HUES64 (cell line): ENCODE measurements at regions not wholly inside any gene's neighbourhood (a gene's known extent, or its start where the extent isn't known, plus 50 kb on each side); places are given as distances from the start of the nearest gene placed in this dataset.

Experiments used
- H3K27ac ChIP-seq: 2 replicates; pipeline ENCODE4 v1.7.0; 2013; ENCODE audit warnings: low read depth, low read length, inconsistent platforms
- H3K27me3 ChIP-seq: 2 replicates; pipeline ENCODE4 v1.6.1; 2013; ENCODE audit warnings: mild to moderate bottlenecking, low read length; ENCODE audit not compliant: insufficient read depth
- H3K36me3 ChIP-seq: 2 replicates; pipeline ENCODE4 v1.6.1; 2013; ENCODE audit warnings: mild to moderate bottlenecking, low read length; ENCODE audit not compliant: insufficient read depth
- H3K4me1 ChIP-seq: 2 replicates; pipeline ENCODE4 v1.6.1; 2013; ENCODE audit warnings: mild to moderate bottlenecking, low read length, moderate library complexity; ENCODE audit not compliant: insufficient read depth
- H3K4me3 ChIP-seq: 2 replicates; pipeline ENCODE4 v1.5.1; 2013; ENCODE audit warnings: mild to moderate bottlenecking, low read length, moderate library complexity
- H3K9ac ChIP-seq: 2 replicates; pipeline ENCODE4 v1.6.1; 2013; ENCODE audit warnings: mild to moderate bottlenecking, low read depth, low read length
- H3K9me3 ChIP-seq: 2 replicates; pipeline ENCODE4 v1.6.1; 2013; ENCODE audit warnings: low read depth, low read length; ENCODE audit not compliant: insufficient read depth
- whole genome bisulfite sequencing: fragments of 150-250, 120-280 bp; methylation state at CpG from one replicate; pipeline ENCODE4 v1.1.7; 2013; ENCODE audit warnings: missing lambda C conversion rate; 5-methylcytosine and 5-hydroxymethylcytosine counted together

- Histone ChIP-seq H3K4me3 (no peak overlapping the region), H3K36me3 (no peaks in the 10 kb centered on the region), H3K27ac (no peak overlapping the region), H3K9me3 (no peaks in the 10 kb centered on the region), H3K9ac (no peak overlapping the region), H3K4me1 (no peaks in the 10 kb centered on the region), H3K27me3 (no peaks in the 10 kb centered on the region)
- WGBS = 92% methylated on average over 19 of the region's 20 CpGs
These were observed 664.3 kb downstream of the BRD1 start for GRCh38 chr22:49163258-49163959.

- no peaks in the 10 kb centered on the region for H3K4me1 ChIP-seq
- H3K36me3 ChIP-seq = no peaks in the 10 kb centered on the region
- H3K4me3 ChIP-seq = no peak overlapping the region
- no peak overlapping the region for H3K27ac ChIP-seq
- H3K27me3 ChIP-seq = no peaks in the 10 kb centered on the region
- H3K9ac ChIP-seq = no peak overlapping the region
- H3K9me3 ChIP-seq = no peaks in the 10 kb centered on the region
- WGBS = 95% methylated on average over 16 of the region's 16 CpGs
These were observed 664.8 kb downstream of the BRD1 start for GRCh38 chr22:49162841-49163240.

- Histone ChIP-seq H3K9me3 (no peaks in the 10 kb centered on the region), H3K4me3 (no peak overlapping the region), H3K4me1 (no peaks in the 10 kb centered on the region), H3K9ac (no peak overlapping the region), H3K27ac (no peak overlapping the region), H3K36me3 (no peaks in the 10 kb centered on the region), H3K27me3 (no peaks in the 10 kb centered on the region)
- 93% methylated on average over 25 of the region's 25 CpGs for WGBS
These were observed 666.4 kb downstream of the BRD1 start for GRCh38 chr22:49161002-49161850.

- no peak overlapping the region for H3K27ac ChIP-seq
These were observed 667.2 kb downstream of the BRD1 start for GRCh38 chr22:49160261-49161001.

GRCh38 chr22:49159711-49160110, 668.0 kb downstream of the BRD1 start:
- Histone ChIP-seq H3K4me1 (no peaks in the 10 kb centered on the region), H3K36me3 (no peaks in the 10 kb centered on the region), H3K9me3 (no peaks in the 10 kb centered on the region), H3K4me3 (no peak overlapping the region), H3K9ac (no peak overlapping the region), H3K27me3 (no peaks in the 10 kb centered on the region), H3K27ac (no peak overlapping the region)
- 94% methylated on average over 10 of the region's 10 CpGs for WGBS

More at GRCh38 chr22:49160261-49161001, 667.2 kb downstream of the BRD1 start:
- H3K9ac ChIP-seq = no peak overlapping the region
- no peaks in the 10 kb centered on the region for H3K27me3 ChIP-seq
- H3K4me3 ChIP-seq = no peak overlapping the region
- H3K9me3 ChIP-seq = no peaks in the 10 kb centered on the region
- 85% methylated on average over 19 of the region's 19 CpGs for WGBS
- no peaks in the 10 kb centered on the region for H3K36me3 ChIP-seq
- no peaks in the 10 kb centered on the region for H3K4me1 ChIP-seq

- Histone ChIP-seq H3K27ac (no peak overlapping the region), H3K4me1 (no peaks in the 10 kb centered on the region), H3K9ac (no peak overlapping the region), H3K9me3 (no peaks in the 10 kb centered on the region), H3K36me3 (no peaks in the 10 kb centered on the region), H3K4me3 (no peak overlapping the region), H3K27me3 (no peaks in the 10 kb centered on the region)
- 92% methylated on average over 19 of the region's 19 CpGs for WGBS
These were observed 668.7 kb downstream of the BRD1 start for GRCh38 chr22:49158741-49159564.

GRCh38 chr22:49157529-49158339, 669.9 kb downstream of the BRD1 start:
- 0 out of 2 replicates have a peak, but pooled peaks cover 1% of the 10 kb centered on the region for H3K4me1 ChIP-seq
- no peak overlapping the region for H3K27ac ChIP-seq
- H3K4me3 ChIP-seq = no peak overlapping the region
- no peaks in the 10 kb centered on the region for H3K36me3 ChIP-seq
- 93% methylated on average over 20 of the region's 20 CpGs for WGBS
- H3K9ac ChIP-seq = no peak overlapping the region
- no peaks in the 10 kb centered on the region for H3K9me3 ChIP-seq
- no peaks in the 10 kb centered on the region for H3K27me3 ChIP-seq

- Histone ChIP-seq H3K4me3 (no peak overlapping the region), H3K27ac (no peak overlapping the region), H3K9me3 (no peaks in the 10 kb centered on the region), H3K9ac (no peak overlapping the region), H3K36me3 (no peaks in the 10 kb centered on the region), H3K27me3 (no peaks in the 10 kb centered on the region), H3K4me1 (peaks cover 5% of the 10 kb centered on the region; the same call in 1 of the 2 replicates)
- WGBS = 95% methylated on average over 17 of the region's 17 CpGs
These were observed 670.9 kb downstream of the BRD1 start for GRCh38 chr22:49156662-49157285.

- H3K27ac ChIP-seq = no peak overlapping the region
- H3K4me3 ChIP-seq = no peak overlapping the region
- H3K9me3 ChIP-seq = no peaks in the 10 kb centered on the region
- H3K36me3 ChIP-seq = no peaks in the 10 kb centered on the region
- H3K4me1 ChIP-seq = peaks cover 5% of the 10 kb centered on the region; the same call in 1 of the 2 replicates
- no peak overlapping the region for H3K9ac ChIP-seq
- WGBS = 72% methylated on average over 24 of the region's 24 CpGs
- H3K27me3 ChIP-seq = no peaks in the 10 kb centered on the region
These were observed 671.7 kb downstream of the BRD1 start for GRCh38 chr22:49155770-49156580.
